Fibroblast of skin of back (primary cell): ENCODE measurements at regions not wholly inside any gene's neighbourhood (a gene's known extent, or its start where the extent isn't known, plus 50 kb on each side); places are given as distances from the start of the nearest gene placed in this dataset.
"Not testable (repeated sequence)": the region's sequence is repeated elsewhere in the genome, so short reads cannot be mapped to it uniquely, and the experiment has no call there.

ENCODE experiments used
- DNase-seq: peaks from one replicate; pipeline ENCODE4 v3.0.0-alpha.2; 2013

GRCh38 chr3:147333098-147333497 is 73.2 kb downstream of the ZIC4 start:
- DNase-seq, result no peak

DNA sequence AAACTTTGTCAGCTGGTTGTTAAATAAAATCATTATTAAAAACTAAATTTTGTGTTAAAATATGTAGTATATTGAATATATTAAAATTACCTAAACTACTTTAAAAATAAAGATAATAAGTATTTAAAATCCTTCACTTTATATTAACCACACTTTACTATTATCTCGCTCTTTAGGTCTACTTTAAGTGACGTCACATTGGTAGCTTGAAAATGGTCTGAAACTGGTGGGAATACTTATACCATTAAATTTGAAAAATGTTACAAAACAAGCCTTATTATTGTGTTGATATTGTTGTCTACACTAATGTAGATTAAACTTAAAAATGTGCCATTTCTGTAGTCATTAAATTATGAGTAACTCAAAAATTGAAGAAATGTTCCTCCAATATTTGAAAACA is 77.6 kb downstream of the ZIC4 start:
- no peak for DNase-seq

- no peak for DNase-seq
Observed at GRCh38 chr3:147324356-147324755, 82.0 kb downstream of the ZIC4 start.

DNA sequence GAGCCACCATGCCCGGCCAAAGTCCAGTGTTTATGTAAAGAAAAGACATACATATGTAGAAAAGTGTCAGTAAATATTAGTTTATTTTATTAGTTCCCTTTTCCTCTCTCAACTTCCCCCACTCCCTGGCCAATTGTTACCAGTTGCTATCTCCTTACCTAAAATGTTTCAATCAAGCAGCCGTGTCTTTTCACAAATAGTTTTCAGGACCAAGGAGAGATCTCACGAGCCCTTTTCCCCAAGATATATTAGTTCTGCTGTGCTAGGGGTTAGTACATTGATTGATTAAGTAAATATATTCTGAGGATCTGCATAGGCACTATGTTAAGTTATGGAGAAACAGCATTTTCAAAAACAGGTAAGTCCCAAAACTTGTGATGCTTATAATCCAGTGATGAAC is 87.4 kb downstream of the ZIC4 start:
- peak; percentile 19 for DNase-seq

- not testable (repeated sequence) for DNase-seq
Observed at GRCh38 chr3:147317080-147317479, 89.3 kb downstream of the ZIC4 start.

GRCh38 chr3:147313513-147313912 is 92.8 kb downstream of the ZIC4 start:
- DNase-seq, result no peak

GRCh38 chr3:147312786-147313280 is 93.5 kb downstream of the ZIC4 start:
- DNase-seq, result no peak

GRCh38 chr3:147311716-147312115 is 94.6 kb downstream of the ZIC4 start:
- no peak for DNase-seq

DNA sequence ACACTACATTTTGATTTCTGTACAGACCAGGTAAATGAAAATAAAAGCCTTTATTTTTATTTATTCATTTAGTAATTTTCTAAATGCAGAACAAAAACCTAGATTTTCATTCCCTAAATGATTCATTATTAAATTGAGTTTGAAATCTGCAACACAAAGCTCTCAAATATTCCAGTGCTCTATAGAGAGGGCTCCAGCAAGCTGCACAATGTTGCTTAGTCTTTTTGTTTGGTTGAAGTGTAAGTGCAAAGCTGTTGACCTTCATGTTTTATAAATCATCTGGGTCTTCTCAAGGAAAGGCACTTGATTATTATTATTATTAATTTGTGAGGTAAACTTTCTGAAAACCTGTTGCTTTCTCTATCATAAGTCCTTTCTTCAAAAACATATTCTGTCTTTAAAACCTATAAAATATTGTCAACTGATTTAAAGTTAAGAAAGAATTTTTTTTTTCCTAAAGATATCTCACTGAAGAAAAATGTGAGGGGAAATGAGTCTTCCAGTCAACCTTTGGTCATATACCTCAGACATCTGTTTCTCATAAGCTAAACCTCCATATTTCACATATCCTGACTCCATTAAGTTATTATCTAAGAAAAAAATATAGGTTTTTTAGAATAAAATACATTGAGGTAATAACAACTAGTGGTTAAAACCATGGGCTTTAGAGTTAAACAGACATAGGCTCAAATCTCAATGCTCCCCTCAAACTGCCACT is 100.7 kb downstream of the ZIC4 start:
- peak; percentile 80 for DNase-seq

DNA sequence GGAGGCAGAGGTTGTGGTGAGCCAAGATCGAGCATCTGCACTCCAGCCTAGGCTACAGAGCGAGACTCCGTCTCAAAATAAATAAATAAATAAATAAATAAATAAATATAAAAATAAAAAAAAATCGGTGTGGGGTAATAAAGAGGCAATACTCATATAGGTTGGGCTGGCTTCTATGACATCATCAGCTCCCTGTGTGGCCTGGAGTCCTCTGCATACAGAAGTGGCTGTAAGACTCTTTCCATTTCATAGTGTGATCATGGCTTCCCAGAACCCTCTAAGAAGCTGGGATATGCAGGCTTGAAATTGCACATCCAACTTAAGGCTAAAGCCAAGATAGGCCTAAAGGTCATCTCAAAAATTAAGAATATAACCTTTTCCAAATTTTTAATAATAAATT is 101.6 kb downstream of the ZIC4 start:
- DNase-seq, result peak; percentile 63

DNA sequence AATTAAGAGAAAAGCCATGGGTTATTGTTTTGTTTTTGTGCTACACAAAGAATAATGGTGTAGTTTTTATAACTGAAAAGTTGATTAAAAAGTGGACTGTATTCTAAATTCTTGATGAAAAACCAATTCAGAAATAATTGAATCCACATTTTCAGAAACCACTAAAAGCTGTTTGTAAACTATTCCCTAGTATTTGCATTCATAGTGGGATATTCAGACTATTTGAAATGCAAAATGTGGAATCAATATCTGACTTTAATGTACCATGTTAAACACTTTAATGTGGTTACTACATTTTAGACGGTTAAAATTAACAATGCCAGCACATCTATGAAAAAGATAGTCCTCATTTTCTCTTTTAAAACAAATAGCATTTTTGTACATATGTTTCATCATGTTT is 104.6 kb downstream of the ZIC4 start:
- no peak for DNase-seq

GRCh38 chr3:147299656-147300055 is 106.7 kb downstream of the ZIC4 start:
- DNase-seq, result peak; percentile 63

DNA sequence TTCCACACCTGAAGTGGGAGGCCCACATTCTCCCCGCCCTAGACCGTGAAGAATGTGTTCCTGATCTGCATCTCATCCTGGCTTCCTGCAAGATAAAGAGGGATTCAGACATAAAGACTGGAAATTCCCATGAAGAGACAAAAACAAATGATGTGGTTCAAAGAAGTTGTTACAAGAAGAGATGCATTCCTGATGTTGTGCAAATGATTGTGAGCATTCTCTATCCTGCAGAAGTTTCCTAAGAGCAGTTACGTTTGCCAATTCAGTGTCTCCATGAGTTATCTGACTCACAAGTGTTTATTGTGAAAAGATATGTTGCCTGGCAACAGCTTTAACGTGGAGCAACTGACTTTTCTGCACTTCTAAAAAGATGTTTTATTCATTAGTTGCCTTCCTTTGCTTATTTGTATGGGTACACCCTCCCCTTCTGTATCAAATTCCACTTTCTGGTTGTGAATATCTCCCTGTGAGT is 107.8 kb downstream of the ZIC4 start:
- DNase-seq, result peak; percentile 98

DNA sequence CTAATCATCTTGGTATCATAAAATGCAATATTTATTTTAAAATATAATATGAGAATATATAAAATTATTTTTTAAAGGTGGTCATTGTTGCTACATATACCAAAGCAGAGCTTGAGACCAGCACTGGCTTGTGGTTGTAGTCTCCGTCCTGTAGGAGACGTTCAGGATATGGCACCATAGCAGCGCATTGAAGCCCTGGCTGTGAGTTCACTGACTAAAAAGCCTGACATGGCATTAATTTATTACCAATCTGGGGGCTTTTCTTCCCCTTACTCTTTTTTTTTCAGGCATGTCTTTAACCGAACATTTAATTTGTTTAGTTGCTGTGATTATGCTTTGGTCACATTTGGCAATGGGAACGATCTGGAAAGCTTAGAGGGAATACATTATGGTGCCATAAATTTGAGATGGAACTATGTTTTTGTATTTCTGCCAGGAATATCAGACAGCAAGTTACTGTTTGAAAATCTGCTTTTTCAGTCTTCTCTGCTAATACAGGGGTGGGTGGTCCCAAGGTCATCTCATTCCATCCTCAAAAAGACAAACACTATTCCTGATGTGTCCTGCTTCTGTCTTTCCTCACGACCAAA is 108.5 kb downstream of the ZIC4 start:
- no peak for DNase-seq

GRCh38 chr3:147287370-147287769 is 119.0 kb downstream of the ZIC4 start:
- not testable (repeated sequence) for DNase-seq

- DNase-seq, result no peak
Observed at GRCh38 chr3:147269907-147270306, 136.4 kb downstream of the ZIC4 start.

GRCh38 chr3:147267434-147267833 is 138.9 kb downstream of the ZIC4 start:
- peak; percentile 50 for DNase-seq

DNA sequence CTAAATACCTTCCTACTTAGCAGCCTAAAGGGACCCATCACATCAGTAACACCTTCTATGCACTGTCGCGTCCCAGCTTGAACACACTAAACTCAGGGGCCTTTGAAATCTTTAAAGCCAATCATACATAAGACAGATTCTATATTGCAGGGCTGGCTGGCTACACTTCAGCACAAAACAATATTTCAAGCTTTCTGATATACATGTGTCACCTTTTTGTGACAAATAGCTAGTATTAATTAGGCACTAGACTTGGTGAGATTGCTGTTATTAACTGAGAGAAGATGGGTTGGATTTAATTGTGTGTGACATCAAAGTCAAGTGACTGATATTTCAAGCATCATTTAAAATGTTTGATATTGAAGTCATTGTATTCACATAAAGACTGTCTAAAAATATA is 148.4 kb downstream of the ZIC4 start:
- DNase-seq, result no peak

DNA sequence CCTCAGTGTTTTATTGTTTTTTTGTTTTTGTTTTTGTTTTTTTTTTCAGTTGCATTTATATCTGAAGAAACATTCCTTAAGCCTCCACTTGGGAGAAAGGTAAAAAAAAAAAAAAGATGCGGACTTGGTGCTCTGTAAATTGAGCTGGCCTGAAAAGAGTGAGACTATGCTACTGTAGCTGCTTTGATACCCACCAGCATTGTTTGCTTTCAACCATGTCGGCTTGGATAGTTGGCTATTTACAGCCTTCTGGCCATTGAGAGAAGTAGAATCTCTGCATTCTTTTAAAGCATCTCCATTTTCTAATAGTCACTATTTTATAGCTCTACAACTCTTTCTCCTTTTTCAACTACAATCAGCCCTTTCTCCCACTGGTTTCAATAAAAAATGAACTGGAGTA is 149.6 kb downstream of the ZIC4 start:
- no peak for DNase-seq

GRCh38 chr3:147246906-147247305 is 159.4 kb downstream of the ZIC4 start:
- peak; percentile 64 for DNase-seq

- not testable (repeated sequence) for DNase-seq
Observed at GRCh38 chr3:147245638-147246037, 160.7 kb downstream of the ZIC4 start.

DNA sequence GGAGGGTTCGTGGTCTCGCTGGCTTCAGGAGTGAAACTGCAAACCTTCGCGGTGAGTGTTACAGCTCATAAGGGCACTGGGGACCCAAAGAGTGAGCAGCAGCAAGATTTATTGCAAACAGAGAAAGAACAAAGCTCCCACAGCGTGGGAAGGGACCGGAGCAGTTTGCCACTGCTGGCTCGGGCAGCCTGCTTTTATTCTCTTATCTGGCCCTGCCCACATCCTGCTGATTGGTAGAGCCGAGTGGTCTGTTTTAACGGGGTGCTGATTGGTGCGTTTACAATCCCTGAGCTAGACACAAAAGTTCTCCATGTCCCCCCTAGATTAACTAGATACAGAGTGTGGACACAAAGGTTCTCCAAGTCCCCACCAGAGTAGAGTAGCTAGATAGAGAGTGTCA is 161.3 kb downstream of the ZIC4 start:
- not testable (repeated sequence) for DNase-seq

DNA sequence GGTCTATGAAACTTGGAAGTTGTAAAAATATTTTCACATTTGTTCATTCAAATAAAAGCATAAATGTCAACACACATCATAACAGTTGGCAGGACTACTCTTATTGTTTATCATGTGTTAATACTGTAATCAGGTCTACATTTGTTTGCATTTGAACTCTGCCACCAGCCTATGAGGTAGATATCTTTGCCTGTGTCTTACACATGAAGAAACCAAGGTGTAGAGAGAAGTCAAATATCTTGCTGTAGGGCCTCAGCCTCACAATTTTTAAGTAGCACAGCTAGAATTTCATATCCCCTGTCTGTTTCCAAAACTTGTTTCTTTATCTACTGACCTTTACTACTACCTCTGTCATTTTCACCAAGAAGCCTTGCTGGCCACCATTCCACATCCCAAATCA is 161.9 kb downstream of the ZIC4 start:
- no peak for DNase-seq

DNA sequence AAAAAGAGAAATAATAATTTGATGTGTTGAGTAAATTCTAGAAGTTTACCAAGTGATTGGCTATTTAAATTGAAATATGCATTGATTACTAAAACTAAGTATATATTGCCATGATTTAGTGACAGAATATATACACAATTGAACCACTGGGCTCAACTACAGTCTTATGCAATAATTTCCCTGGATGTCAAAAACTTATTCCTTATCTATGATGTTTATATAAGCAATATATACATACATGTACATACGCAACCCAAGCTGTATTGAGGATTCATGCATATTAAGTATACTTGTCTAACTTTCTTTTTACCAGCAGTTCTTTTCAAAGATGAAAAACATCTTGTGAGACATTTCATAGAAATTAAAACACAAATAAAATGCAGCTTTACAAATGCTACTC is 165.8 kb downstream of the ZIC4 start:
- no peak for DNase-seq
